ENCODE measurements at regions not wholly inside any gene's neighbourhood (a gene's known extent, or its start where the extent isn't known, plus 50 kb on each side); places are given as distances from the start of the nearest gene placed in this dataset.

DNA sequence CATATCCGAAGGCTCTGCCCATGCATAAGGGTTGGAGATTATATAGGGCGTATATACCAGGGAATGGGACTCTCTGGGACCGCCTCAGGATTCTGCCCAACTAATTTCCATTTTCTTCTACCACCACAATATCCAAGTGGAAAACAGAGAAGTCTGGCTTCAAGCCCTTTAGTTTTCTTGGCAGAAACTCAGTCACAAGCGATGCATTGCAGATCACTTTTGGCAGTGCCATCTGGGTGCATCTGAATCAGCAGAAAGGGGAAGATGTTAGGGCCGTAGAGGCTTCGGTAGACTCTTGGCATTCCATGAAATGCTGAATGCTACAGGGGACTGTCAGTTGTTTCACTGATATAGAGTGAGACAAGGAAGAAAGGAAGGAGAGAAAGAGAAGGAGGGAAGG lies 94.1 kb upstream of the FAM9B start (continued):
- TF ChIP-seq, protein P1, sequence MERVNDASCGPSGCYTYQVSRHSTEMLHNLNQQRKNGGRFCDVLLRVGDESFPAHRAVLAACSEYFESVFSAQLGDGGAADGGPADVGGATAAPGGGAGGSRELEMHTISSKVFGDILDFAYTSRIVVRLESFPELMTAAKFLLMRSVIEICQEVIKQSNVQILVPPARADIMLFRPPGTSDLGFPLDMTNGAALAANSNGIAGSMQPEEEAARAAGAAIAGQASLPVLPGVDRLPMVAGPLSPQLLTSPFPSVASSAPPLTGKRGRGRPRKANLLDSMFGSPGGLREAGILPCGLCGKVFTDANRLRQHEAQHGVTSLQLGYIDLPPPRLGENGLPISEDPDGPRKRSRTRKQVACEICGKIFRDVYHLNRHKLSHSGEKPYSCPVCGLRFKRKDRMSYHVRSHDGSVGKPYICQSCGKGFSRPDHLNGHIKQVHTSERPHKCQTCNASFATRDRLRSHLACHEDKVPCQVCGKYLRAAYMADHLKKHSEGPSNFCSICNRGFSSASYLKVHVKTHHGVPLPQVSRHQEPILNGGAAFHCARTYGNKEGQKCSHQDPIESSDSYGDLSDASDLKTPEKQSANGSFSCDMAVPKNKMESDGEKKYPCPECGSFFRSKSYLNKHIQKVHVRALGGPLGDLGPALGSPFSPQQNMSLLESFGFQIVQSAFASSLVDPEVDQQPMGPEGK (tag by site-specific recombination; IDR thresholded peaks at IDR 0.05) = no peak
- TF ChIP-seq SALL2 (tag by site-specific recombination; IDR thresholded peaks at IDR 0.05; ENCODE audit: borderline replicate concordance) (no peak), ZNF23 (tag by site-specific recombination; IDR thresholded peaks at IDR 0.05; ENCODE audit: borderline replicate concordance) (no peak)

DNA sequence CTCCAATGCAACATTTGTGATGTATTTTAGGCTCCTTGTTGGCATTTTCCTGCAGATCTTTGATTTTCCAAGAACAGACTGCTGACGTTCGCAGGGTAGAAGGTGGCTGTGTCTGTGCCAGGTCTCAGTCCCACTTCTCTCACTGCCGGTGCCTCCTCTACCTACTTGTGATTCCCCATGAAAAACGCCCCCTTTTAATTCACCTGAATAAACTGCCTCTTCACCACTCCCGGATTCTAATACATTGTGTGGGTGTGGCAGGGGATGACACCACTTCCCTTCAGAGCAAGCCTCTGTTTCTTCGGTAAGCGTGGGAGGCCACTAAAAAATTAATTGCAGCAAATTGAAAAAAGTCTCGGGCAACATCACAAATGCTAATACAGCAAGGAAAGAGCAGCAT lies 96.1 kb upstream of the FAM9B start:
- POLR2A ChIA-PET = no interaction called here
- H3K4me1 ChIP-seq (ENCODE audit: control insufficient read depth, insufficient read depth, low read length) = no peaks in the 10 kb centered on the region
- CTCF ChIA-PET = no interaction called here
- no peaks in the 10 kb centered on the region for H3K9me3 ChIP-seq (ENCODE audit: control insufficient read depth, insufficient read depth, low read depth, low read length)
- no peak overlapping the region for H3K4me3 ChIP-seq (ENCODE audit: low read depth, low read length)
- no peak for TF ChIP-seq ZNF555 (tag by site-specific recombination; conservative IDR thresholded peaks at IDR 0.05)
- TF ChIP-seq ZNF146 (tag by site-specific recombination; IDR thresholded peaks at IDR 0.05) = no peak
- TF ChIP-seq, protein P2, sequence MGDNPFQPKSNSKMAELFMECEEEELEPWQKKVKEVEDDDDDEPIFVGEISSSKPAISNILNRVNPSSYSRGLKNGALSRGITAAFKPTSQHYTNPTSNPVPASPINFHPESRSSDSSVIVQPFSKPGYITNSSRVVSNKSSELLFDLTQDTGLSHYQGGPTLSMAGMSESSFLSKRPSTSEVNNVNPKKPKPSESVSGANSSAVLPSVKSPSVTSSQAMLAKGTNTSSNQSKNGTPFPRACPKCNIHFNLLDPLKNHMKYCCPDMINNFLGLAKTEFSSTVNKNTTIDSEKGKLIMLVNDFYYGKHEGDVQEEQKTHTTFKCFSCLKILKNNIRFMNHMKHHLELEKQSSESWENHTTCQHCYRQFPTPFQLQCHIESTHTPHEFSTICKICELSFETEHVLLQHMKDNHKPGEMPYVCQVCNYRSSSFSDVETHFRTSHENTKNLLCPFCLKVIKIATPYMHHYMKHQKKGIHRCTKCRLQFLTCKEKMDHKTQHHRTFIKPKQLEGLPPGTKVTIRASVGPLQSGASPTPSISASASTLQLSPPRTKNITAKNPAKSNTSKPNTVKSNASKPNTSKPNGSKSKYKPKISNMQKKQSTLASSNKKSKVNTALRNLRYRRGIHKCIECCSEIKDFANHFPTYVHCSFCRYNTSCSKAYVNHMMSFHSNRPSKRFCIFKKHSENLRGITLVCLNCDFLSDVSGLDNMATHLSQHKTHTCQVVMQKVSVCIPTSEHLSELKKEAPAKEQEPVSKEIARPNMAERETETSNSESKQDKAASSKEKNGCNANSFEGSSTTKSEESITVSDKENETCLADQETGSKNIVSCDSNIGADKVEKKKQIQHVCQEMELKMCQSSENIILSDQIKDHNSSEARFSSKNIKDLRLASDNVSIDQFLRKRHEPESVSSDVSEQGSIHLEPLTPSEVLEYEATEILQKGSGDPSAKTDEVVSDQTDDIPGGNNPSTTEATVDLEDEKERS (tag by site-specific recombination; IDR thresholded peaks at IDR 0.05) = no peak
- no peak for TF ChIP-seq HOXD13 (CRISPR knock-in tag; IDR thresholded peaks at IDR 0.05; ENCODE audit: borderline replicate concordance)
- TF ChIP-seq ZNF132 (tag by site-specific recombination; IDR thresholded peaks at IDR 0.05; ENCODE audit: borderline replicate concordance) = no peak
- TF ChIP-seq, protein P3, sequence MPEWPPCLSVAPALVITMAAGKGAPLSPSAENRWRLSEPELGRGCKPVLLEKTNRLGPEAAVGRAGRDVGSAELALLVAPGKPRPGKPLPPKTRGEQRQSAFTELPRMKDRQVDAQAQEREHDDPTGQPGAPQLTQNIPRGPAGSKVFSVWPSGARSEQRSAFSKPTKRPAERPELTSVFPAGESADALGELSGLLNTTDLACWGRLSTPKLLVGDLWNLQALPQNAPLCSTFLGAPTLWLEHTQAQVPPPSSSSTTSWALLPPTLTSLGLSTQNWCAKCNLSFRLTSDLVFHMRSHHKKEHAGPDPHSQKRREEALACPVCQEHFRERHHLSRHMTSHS (tag by site-specific recombination; IDR thresholded peaks at IDR 0.05) = no peak
- no peak for TF ChIP-seq SETDB1 (IDR thresholded peaks at IDR 0.05; ENCODE audit: insufficient read length, low read length)
- no peak for TF ChIP-seq MEIS1 (CRISPR knock-in tag; IDR thresholded peaks at IDR 0.05; ENCODE audit: borderline replicate concordance)
- no peak for TF ChIP-seq ZFP41 (tag by site-specific recombination; IDR thresholded peaks at IDR 0.05; ENCODE audit: borderline replicate concordance)
- no peak for TF ChIP-seq ZNF239 (tag by site-specific recombination; IDR thresholded peaks at IDR 0.05)
- no peak for TF ChIP-seq ZNF211 (tag by site-specific recombination; IDR thresholded peaks at IDR 0.05; ENCODE audit: low read depth)
- TF ChIP-seq, protein P4, sequence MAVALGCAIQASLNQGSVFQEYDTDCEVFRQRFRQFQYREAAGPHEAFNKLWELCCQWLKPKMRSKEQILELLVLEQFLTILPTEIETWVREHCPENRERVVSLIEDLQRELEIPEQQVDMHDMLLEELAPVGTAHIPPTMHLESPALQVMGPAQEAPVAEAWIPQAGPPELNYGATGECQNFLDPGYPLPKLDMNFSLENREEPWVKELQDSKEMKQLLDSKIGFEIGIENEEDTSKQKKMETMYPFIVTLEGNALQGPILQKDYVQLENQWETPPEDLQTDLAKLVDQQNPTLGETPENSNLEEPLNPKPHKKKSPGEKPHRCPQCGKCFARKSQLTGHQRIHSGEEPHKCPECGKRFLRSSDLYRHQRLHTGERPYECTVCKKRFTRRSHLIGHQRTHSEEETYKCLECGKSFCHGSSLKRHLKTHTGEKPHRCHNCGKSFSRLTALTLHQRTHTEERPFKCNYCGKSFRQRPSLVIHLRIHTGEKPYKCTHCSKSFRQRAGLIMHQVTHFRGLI (tag by site-specific recombination; IDR thresholded peaks at IDR 0.05) = no peak
- no peak for TF ChIP-seq ZNF335 (tag by site-specific recombination; conservative IDR thresholded peaks at IDR 0.05)
- TF ChIP-seq ZNF610 (tag by site-specific recombination; IDR thresholded peaks at IDR 0.05; ENCODE audit: borderline replicate concordance) = no peak
- no peak for TF ChIP-seq ZNF114 (tag by site-specific recombination; IDR thresholded peaks at IDR 0.05)
- no peak for TF ChIP-seq ZFP69B (tag by site-specific recombination; IDR thresholded peaks at IDR 0.05)
- H3K36me3 ChIP-seq (ENCODE audit: control insufficient read depth in 2 of 2, insufficient read depth in 1 of 2, low read length in 2 of 2) = no peaks in the 10 kb centered on the region
- H3K27ac ChIP-seq (ENCODE audit: extremely low read depth, low read depth, low read length) = no peak overlapping the region
